SK-N-SH (cell line): ENCODE measurements at regions not wholly inside any gene's neighbourhood (a gene's known extent, or its start where the extent isn't known, plus 50 kb on each side); places are given as distances from the start of the nearest gene placed in this dataset.

ENCODE experiments used
- CTCF ChIP-seq: fragments of 200-600 bp; sonication (generic); IDR thresholded peaks from 2 replicates; pipeline ENCODE4 v1.6.1; 2017; ENCODE audit warnings: antibody characterized with exemption, mild to moderate bottlenecking, moderate library complexity
- GABPA ChIP-seq: IDR thresholded peaks from 2 replicates; pipeline ENCODE4 v1.4.0; 2012; ENCODE audit warnings: low read depth, mild to moderate bottlenecking
- REST ChIP-seq: IDR thresholded peaks from 2 replicates; pipeline ENCODE4 v1.6.1; 2012; ENCODE audit warnings: mild to moderate bottlenecking, low read depth, low read length, moderate library complexity
- RFX5 ChIP-seq: IDR thresholded peaks from 2 replicates; pipeline ENCODE4 v1.6.1; 2012; ENCODE audit warnings: mild to moderate bottlenecking, improper control_type of control experiment, low read length
- TAF1 ChIP-seq: IDR thresholded peaks from 2 replicates; pipeline ENCODE4 v1.6.1; 2012; ENCODE audit warnings: low read depth, mild to moderate bottlenecking, low read length, moderate library complexity, borderline replicate concordance

GRCh38 chr12:124194264-124194892 lies 100.5 kb upstream of the RFLNA start:
- TF ChIP-seq RFX5: no peak
- no peak for TF ChIP-seq REST
- no peak for TF ChIP-seq GABPA
- TF ChIP-seq CTCF: no peak
- no peak for TF ChIP-seq TAF1
